ENCODE measurements at regions not wholly inside any gene's neighbourhood (a gene's known extent, or its start where the extent isn't known, plus 50 kb on each side); places are given as distances from the start of the nearest gene placed in this dataset.

- TF ChIP-seq CTCF (optimal IDR thresholded peaks at IDR 0.05 in 1 of 3, IDR thresholded peaks at IDR 0.05 in 1 of 3, conservative IDR thresholded peaks at IDR 0.05 in 1 of 3; ENCODE audit: extremely low read depth in 1 of 3, insufficient read depth in 2 of 3, low read length in 3 of 3) (no peak), EZH2 (IDR thresholded peaks at IDR 0.05; ENCODE audit: low read length) (no peak)
Observed at GRCh38 chr3:25272090-25272489, 156.0 kb upstream of the RARB start.
